B cell (primary cell): ENCODE measurements at regions not wholly inside any gene's neighbourhood (a gene's known extent, or its start where the extent isn't known, plus 50 kb on each side); places are given as distances from the start of the nearest gene placed in this dataset.

Experiments used
- ATAC-seq: fragments of 200-7000 bp; cut with Tn5 transposase; one replicate; pipeline ENCODE4 v1.10.0; 2021; ENCODE audit warnings: low read depth, mild to moderate bottlenecking, moderate number of reproducible peaks, moderate library complexity
- CTCF ChIA-PET: fragments of 350-600 bp; sonication (Branson Sonifier 250); formaldehyde crosslinking; loops from one replicate; lab custom pipeline; 2021; ENCODE audit warnings: antibody characterized with exemption, inconsistent platforms; lab: Charles Lee
- POLR2A ChIA-PET: fragments of 350-600 bp; sonication (Branson Sonifier 250); formaldehyde crosslinking; loops from one replicate; lab custom pipeline; 2021; ENCODE audit warnings: antibody characterized with exemption; lab: Charles Lee
- DNase-seq: peaks from one replicate; pipeline ENCODE4 v3.0.0; 2013
- H2AFZ ChIP-seq: 2 replicates; pipeline ENCODE4 v1.6.1; 2012; ENCODE audit warnings: mild to moderate bottlenecking, low read depth, low read length; ENCODE audit not compliant: insufficient read depth, poor library complexity, severe bottlenecking
- H3K27ac ChIP-seq, 2 donors: 1 replicate in 1 of 2; 2 replicates in 1 of 2; pipeline ENCODE4 v1.5.1; 2012 to 2013; ENCODE audit warnings: low read length in 2 of 2, mild to moderate bottlenecking in 2 of 2, moderate library complexity in 1 of 2
- H3K27me3 ChIP-seq, 4 experiments: fragments of 200-600 bp in 1 of 4; sonication (generic) in 1 of 4; replicated peaks in 1 of 4; 1 replicate in 2 of 4; 2 replicates in 2 of 4; pipeline versions ENCODE4 v1.6.1 to v1.7.0; 2013 to 2016; ENCODE audit warnings: low read length in 3 of 4, mild to moderate bottlenecking in 2 of 4, mixed read lengths in 1 of 4, moderate library complexity in 1 of 4; ENCODE audit not compliant: insufficient read depth in 4 of 4, control insufficient read depth in 3 of 4; ENCODE audit errors: control extremely low read depth in 1 of 4
- H3K36me3 ChIP-seq, 2 experiments: replicated peaks in 1 of 2; 1 replicate in 1 of 2; 2 replicates in 1 of 2; pipeline versions ENCODE4 v1.6.1 to v1.7.1; 2013; ENCODE audit warnings: low read length in 1 of 2; ENCODE audit not compliant: insufficient read depth in 2 of 2, control insufficient read depth in 1 of 2; ENCODE audit errors: control extremely low read depth in 1 of 2, extremely low read depth in 1 of 2
- H3K4me1 ChIP-seq, 2 donors: fragments of 200-600 bp in 1 of 2; sonication (generic) in 1 of 2; 1 replicate in 1 of 2; 2 replicates in 1 of 2; pipeline versions ENCODE4 v1.5.1 to v1.6.1; 2013 to 2017; ENCODE audit warnings: low read length in 2 of 2; ENCODE audit not compliant: control insufficient read depth in 2 of 2, insufficient read depth in 2 of 2
- H3K4me2 ChIP-seq: replicated peaks from 2 replicates; pipeline ENCODE3; 2012; ENCODE audit warnings: mild to moderate bottlenecking, low read depth, low read length; ENCODE audit not compliant: poor library complexity, severe bottlenecking
- H3K4me3 ChIP-seq, 5 experiments: fragments of 200-600 bp in 1 of 5; sonication (generic) in 1 of 5; 1 replicate in 3 of 5; 2 replicates in 2 of 5; pipeline versions ENCODE4 v1.5.1 to v1.7.0; 2011 to 2016; ENCODE audit warnings: low read length in 4 of 5, mild to moderate bottlenecking in 4 of 5, low read depth in 2 of 5, control low read depth in 1 of 5, moderate library complexity in 1 of 5; ENCODE audit not compliant: insufficient read depth in 1 of 5; ENCODE audit errors: control extremely low read depth in 1 of 5, extremely low read depth in 1 of 5
- H3K79me2 ChIP-seq: fragments of 200-600 bp; sonication (generic); one replicate; pipeline ENCODE4 v1.6.0; 2016; ENCODE audit warnings: low read length; ENCODE audit not compliant: control insufficient read depth, insufficient read depth
- H3K9ac ChIP-seq: fragments of 200-600 bp; sonication (generic); 2 replicates; pipeline ENCODE4 v1.6.1; 2017; ENCODE audit warnings: mild to moderate bottlenecking, low read length, moderate library complexity
- H3K9me3 ChIP-seq, 3 donors: one replicate each; pipeline versions ENCODE4 v1.6.1 to v1.7.1; 2013; ENCODE audit warnings: low read length in 2 of 3; ENCODE audit not compliant: control insufficient read depth in 2 of 3, insufficient read depth in 1 of 3; ENCODE audit errors: control extremely low read depth in 1 of 3
- H4K20me1 ChIP-seq: 2 replicates; pipeline ENCODE4 v1.6.0; 2012; ENCODE audit warnings: mild to moderate bottlenecking, low read length; ENCODE audit not compliant: insufficient read depth, control insufficient read depth, poor library complexity, severe bottlenecking
- H3K27ac Mint-ChIP-seq: one replicate; pipeline ENCODE4 v1.8.0; 2021; ENCODE audit warnings: mixed read lengths
- H3K27me3 Mint-ChIP-seq: one replicate; pipeline ENCODE4 v1.8.0; 2021; ENCODE audit warnings: mixed read lengths
- H3K4me1 Mint-ChIP-seq: one replicate; pipeline ENCODE4 v1.8.0; 2021; ENCODE audit warnings: mixed read lengths
- H3K4me3 Mint-ChIP-seq: one replicate; pipeline ENCODE4 v1.8.0; 2021; ENCODE audit warnings: mixed read lengths
- H3K9me3 Mint-ChIP-seq: one replicate; pipeline ENCODE4 v1.8.0; 2022; ENCODE audit warnings: mixed read lengths; ENCODE audit not compliant: insufficient read depth
- CTCF ChIP-seq: fragments of 200-600 bp; IDR thresholded peaks from one replicate; pipeline ENCODE4 v1.8.0; 2022; ENCODE audit warnings: antibody characterized with exemption, mild to moderate bottlenecking
- EZH2 ChIP-seq: IDR thresholded peaks from 2 replicates; pipeline ENCODE4 v1.6.1; 2012; ENCODE audit warnings: borderline replicate concordance, low read depth, mild to moderate bottlenecking, moderate library complexity, low read length; ENCODE audit not compliant: insufficient read depth, poor library complexity, severe bottlenecking
- WGBS: methylation state at CpG from one replicate; pipeline ENCODE4 v1.1.5; 2013; ENCODE audit warnings: missing lambda C conversion rate; ENCODE audit not compliant: insufficient coverage; 5-methylcytosine and 5-hydroxymethylcytosine counted together
- intact Hi-C: fragments of 100-400 bp; cut with micrococcal nuclease; formaldehyde crosslinking; loops from one replicate; pipeline ENCODE4 v1.10.0; 2022

- Histone ChIP-seq H3K4me2 (no peak overlapping the region), H3K9me3 (peaks cover 0 to 5% (median 0%) of the 10 kb centered on the region in 3 donors), H3K79me2 (no peaks in the 10 kb centered on the region), H3K36me3 (no peaks in the 10 kb centered on the region), H3K4me3 (no peak overlapping the region), H2AFZ (no peak overlapping the region), H4K20me1 (no peaks in the 10 kb centered on the region), H3K9ac (no peak overlapping the region), H3K4me1 (no peaks in the 10 kb centered on the region), H3K27ac (no peak overlapping the region), H3K27me3 (no peaks in the 10 kb centered on the region)
- H3K9me3 Mint-ChIP-seq = no peaks in the 10 kb centered on the region
- no peak for DNase-seq
- no peak overlapping the region for H3K27ac Mint-ChIP-seq
- no peak for ATAC-seq
- ChIA-PET POLR2A (no interaction called here), CTCF (no interaction called here)
- no peak overlapping the region for H3K4me3 Mint-ChIP-seq
- H3K4me1 Mint-ChIP-seq = no peaks in the 10 kb centered on the region
- intact Hi-C loops = no loop called here
- TF ChIP-seq EZH2 (no peak), CTCF (no peak)
- no peaks in the 10 kb centered on the region for H3K27me3 Mint-ChIP-seq
- WGBS = 72% methylated on average over 2 of the region's 4 CpGs
Measured at GRCh38 chr18:52130624-52131301, 209.2 kb upstream of the DCC start.

- DNase-seq = no peak
- Mint-ChIP-seq H3K4me3 (no peak overlapping the region), H3K4me1 (no peaks in the 10 kb centered on the region), H3K27ac (no peak overlapping the region), H3K9me3 (peaks cover 5% of the 10 kb centered on the region), H3K27me3 (no peaks in the 10 kb centered on the region)
- WGBS = no CpG with 5 or more reads among the region's 3 CpGs
- H3K36me3 ChIP-seq = no peaks in the 10 kb centered on the region
- H3K4me3 ChIP-seq = no peak overlapping the region
- H2AFZ ChIP-seq = no peak overlapping the region
- no peak overlapping the region for H3K4me2 ChIP-seq
- H3K4me1 ChIP-seq = no peaks in the 10 kb centered on the region
- no peaks in the 10 kb centered on the region for H3K9me3 ChIP-seq
- no peak for TF ChIP-seq CTCF
- no peak for TF ChIP-seq EZH2
- H3K9ac ChIP-seq = no peak overlapping the region
- no peaks in the 10 kb centered on the region for H3K79me2 ChIP-seq
- CTCF ChIA-PET = no interaction called here
- no peak overlapping the region for H3K27ac ChIP-seq
- POLR2A ChIA-PET = no interaction called here
- ATAC-seq = no peak
- H4K20me1 ChIP-seq = no peaks in the 10 kb centered on the region
- no peaks in the 10 kb centered on the region for H3K27me3 ChIP-seq
- intact Hi-C loops = no loop called here
Measured at GRCh38 chr18:52131845-52132244, 208.2 kb upstream of the DCC start.
